OCI-LY3 (cell line): ENCODE measurements at regions not wholly inside any gene's neighbourhood (a gene's known extent, or its start where the extent isn't known, plus 50 kb on each side); places are given as distances from the start of the nearest gene placed in this dataset.

Source experiments
- H2AFZ ChIP-seq: fragments of 200-600, 300-600 bp; shearing (Covaris generic); 2 replicates; pipeline ENCODE4 v1.6.0; 2014; ENCODE audit warnings: antibody characterized with exemption, low read depth, low read length
- H3K27ac ChIP-seq: fragments of 200-600, 300-600 bp; sonication (generic); 2 replicates; pipeline ENCODE4 v1.5.1; 2014; ENCODE audit warnings: mild to moderate bottlenecking, low read length, moderate library complexity, mixed read lengths
- H3K27me3 ChIP-seq: fragments of 200-600, 300-600 bp; sonication (generic); 2 replicates; pipeline ENCODE4 v1.6.1; 2014; ENCODE audit warnings: low read depth, low read length, mixed read lengths
- H3K36me3 ChIP-seq: fragments of 200-600, 300-600 bp; sonication (generic); replicated peaks from 2 replicates; pipeline ENCODE3; 2014; ENCODE audit warnings: low read depth, low read length, mixed read lengths
- H3K4me1 ChIP-seq: fragments of 300-600, 200-600 bp; sonication (generic); 2 replicates; pipeline ENCODE4 v1.6.1; 2014; ENCODE audit warnings: low read length, mixed read lengths
- H3K4me2 ChIP-seq: fragments of 200-600, 300-600 bp; sonication (generic); 2 replicates; pipeline ENCODE4 v1.6.1; 2014; ENCODE audit warnings: low read length, mixed read lengths
- H3K4me3 ChIP-seq: fragments of 300-600, 200-600 bp; sonication (generic); 2 replicates; pipeline ENCODE4 v1.5.1; 2014; ENCODE audit warnings: antibody characterized with exemption, mild to moderate bottlenecking, low read length, moderate library complexity
- H3K79me2 ChIP-seq: fragments of 300-600, 200-600 bp; shearing (Covaris generic); 2 replicates; pipeline ENCODE4 v1.6.1; 2014; ENCODE audit warnings: mild to moderate bottlenecking, low read length, mixed read lengths
- H3K9ac ChIP-seq: fragments of 300-600, 200-600 bp; shearing (Covaris generic); 2 replicates; pipeline ENCODE4 v1.6.0; 2014; ENCODE audit warnings: mild to moderate bottlenecking, low read length, moderate library complexity
- H3K9me3 ChIP-seq: fragments of 200-600, 300-600 bp; shearing (Covaris generic); 2 replicates; pipeline ENCODE4 v1.6.1; 2014; ENCODE audit warnings: low read length, mixed read lengths; ENCODE audit not compliant: insufficient read depth
- H4K20me1 ChIP-seq: fragments of 200-600, 300-600 bp; sonication (generic); 2 replicates; pipeline ENCODE4 v1.6.1; 2016; ENCODE audit warnings: low read length, mixed read lengths; ENCODE audit not compliant: insufficient read depth
- EZH2phosphoT487 ChIP-seq: fragments of 200-600 bp; shearing (Covaris generic); IDR thresholded peaks from 2 replicates; pipeline ENCODE4 v1.6.1; 2018; ENCODE audit warnings: antibody characterized with exemption, mixed run types, low read depth
- TF ChIP-seq, protein P1 (sequence below): fragments of 200-600, 300-600 bp; sonication (generic); IDR thresholded peaks from 2 replicates; pipeline ENCODE4 v1.5.1; 2014; ENCODE audit warnings: antibody characterized with exemption, low read length, low read depth

DNA sequence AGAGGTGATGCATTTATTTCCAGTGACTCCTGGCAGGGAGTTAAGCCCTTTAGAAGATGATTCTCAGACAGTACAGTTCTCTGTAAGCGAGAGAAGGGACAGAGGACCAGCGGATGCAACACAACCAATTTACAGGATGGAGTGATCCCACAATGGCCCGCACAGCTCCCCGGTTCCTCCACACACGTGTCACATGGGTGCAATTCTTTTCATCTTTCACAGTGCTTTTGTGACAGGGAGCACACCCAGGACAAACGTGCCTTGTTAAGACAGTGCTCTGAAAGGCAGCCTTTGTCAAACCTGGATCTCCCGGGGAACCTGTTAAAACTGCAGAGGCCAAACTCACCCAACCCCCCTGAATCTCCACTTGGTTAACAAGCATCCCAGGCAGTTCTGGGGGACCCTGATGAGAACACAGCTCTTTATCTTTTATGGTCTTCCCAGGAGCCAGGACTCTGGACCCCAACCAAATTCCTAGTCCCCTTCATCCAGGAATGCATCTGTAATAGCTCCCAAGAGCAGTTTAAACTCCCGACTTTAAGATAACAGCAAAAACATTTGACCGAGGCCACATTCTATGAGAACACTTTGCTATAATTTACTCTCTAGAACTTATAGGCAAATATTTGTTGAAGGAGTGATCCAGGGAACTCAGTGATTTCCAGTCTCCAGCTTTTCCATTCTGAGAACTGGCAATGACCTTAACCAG lies 134.9 kb upstream of the CDH5 start:
- Histone ChIP-seq H4K20me1 (no peaks in the 10 kb centered on the region), H3K4me2 (no peak overlapping the region), H3K9ac (no peak overlapping the region), H3K36me3 (no peaks in the 10 kb centered on the region), H3K27me3 (peaks cover 19% of the 10 kb centered on the region), H3K4me1 (no peaks in the 10 kb centered on the region), H3K27ac (no peak overlapping the region), H3K4me3 (no peak overlapping the region), H3K79me2 (no peaks in the 10 kb centered on the region), H2AFZ (no peak overlapping the region), H3K9me3 (no peaks in the 10 kb centered on the region)
- TF ChIP-seq EZH2phosphoT487: no peak
- TF ChIP-seq, protein P1, sequence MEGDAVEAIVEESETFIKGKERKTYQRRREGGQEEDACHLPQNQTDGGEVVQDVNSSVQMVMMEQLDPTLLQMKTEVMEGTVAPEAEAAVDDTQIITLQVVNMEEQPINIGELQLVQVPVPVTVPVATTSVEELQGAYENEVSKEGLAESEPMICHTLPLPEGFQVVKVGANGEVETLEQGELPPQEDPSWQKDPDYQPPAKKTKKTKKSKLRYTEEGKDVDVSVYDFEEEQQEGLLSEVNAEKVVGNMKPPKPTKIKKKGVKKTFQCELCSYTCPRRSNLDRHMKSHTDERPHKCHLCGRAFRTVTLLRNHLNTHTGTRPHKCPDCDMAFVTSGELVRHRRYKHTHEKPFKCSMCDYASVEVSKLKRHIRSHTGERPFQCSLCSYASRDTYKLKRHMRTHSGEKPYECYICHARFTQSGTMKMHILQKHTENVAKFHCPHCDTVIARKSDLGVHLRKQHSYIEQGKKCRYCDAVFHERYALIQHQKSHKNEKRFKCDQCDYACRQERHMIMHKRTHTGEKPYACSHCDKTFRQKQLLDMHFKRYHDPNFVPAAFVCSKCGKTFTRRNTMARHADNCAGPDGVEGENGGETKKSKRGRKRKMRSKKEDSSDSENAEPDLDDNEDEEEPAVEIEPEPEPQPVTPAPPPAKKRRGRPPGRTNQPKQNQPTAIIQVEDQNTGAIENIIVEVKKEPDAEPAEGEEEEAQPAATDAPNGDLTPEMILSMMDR: no peak

DNA sequence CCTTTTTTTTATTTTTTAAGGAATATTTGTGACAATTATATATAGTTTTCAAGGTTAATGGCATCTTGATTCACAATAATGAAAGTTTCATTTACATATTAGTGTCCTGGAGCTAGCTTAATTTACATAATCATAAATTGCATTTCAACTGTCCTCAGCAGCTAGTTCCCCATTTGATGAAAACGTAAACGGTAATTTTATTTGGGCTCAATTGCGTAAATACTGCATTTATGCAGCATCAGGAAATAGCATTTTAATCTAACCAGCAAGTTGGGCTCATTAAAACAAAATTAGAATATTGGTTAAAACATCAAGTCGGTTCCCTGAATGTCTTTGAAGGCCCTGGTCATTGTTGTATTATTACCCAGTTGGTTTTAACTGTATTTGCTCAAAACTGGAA lies 136.8 kb upstream of the CDH5 start:
- Histone ChIP-seq H3K4me1 (no peaks in the 10 kb centered on the region), H4K20me1 (no peaks in the 10 kb centered on the region), H3K4me2 (no peak overlapping the region), H3K4me3 (no peak overlapping the region), H3K27ac (no peak overlapping the region), H3K9ac (no peak overlapping the region), H3K27me3 (peaks cover 24% of the 10 kb centered on the region), H2AFZ (no peak overlapping the region), H3K36me3 (no peaks in the 10 kb centered on the region), H3K9me3 (no peaks in the 10 kb centered on the region), H3K79me2 (no peaks in the 10 kb centered on the region)
- TF ChIP-seq EZH2phosphoT487: no peak
- TF ChIP-seq, protein P1: no peak

- TF ChIP-seq, protein P1: no peak
- TF ChIP-seq EZH2phosphoT487: no peak
- H3K4me2 ChIP-seq: no peak overlapping the region
Observed at GRCh38 chr16:66228792-66229191, 137.7 kb upstream of the CDH5 start.

DNA sequence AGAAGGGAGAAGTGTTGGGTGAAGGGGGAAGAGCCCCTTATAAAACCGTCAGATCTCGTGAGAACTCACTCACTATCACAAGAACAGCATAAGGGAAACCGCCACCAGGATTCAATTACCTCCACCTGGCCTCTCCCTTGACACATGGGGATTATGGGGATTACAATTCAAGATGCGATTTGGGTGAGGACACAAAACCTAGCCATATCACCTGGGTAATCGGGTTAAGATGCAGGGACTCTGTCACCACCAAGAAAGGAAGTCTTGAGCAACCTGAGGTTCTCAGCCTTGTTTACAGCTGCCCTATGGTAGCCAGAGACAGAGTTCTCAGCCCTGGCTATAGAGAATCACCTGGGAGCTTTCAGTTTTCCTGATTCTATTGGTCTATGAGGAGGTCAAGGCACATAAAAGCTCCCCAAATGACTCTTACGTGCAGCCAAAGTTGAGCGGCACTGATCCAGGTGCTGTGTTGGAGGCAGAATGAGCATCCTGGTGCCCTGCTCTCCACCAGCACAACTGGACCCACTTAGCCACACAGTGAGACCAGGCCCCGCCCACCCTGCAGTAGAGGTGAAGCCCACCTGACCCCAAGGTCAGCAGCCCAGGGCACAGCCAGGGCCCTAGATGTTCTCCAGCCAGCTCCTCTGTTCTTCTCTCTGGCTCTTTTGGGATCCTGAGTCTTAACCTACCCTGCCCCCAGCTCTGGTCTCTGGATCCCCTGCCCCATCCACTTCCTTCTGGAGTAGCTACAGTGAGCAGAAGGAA lies 138.5 kb upstream of the CDH5 start:
- H3K79me2 ChIP-seq: no peaks in the 10 kb centered on the region
- no peak overlapping the region for H3K27ac ChIP-seq
- H3K9ac ChIP-seq: no peak overlapping the region
- H3K36me3 ChIP-seq: no peaks in the 10 kb centered on the region
- no peak overlapping the region for H3K4me2 ChIP-seq
- no peak overlapping the region for H3K4me3 ChIP-seq
- no peaks in the 10 kb centered on the region for H4K20me1 ChIP-seq
- H3K9me3 ChIP-seq: no peaks in the 10 kb centered on the region
- peaks cover 24% of the 10 kb centered on the region for H3K27me3 ChIP-seq
- H2AFZ ChIP-seq: no peak overlapping the region
- TF ChIP-seq EZH2phosphoT487: no peak
- TF ChIP-seq, protein P1: no peak
- no peaks in the 10 kb centered on the region for H3K4me1 ChIP-seq

More at GRCh38 chr16:66228792-66229191, 137.7 kb upstream of the CDH5 start:
- H3K9me3 ChIP-seq: no peaks in the 10 kb centered on the region
- H3K4me3 ChIP-seq: no peak overlapping the region
- no peaks in the 10 kb centered on the region for H4K20me1 ChIP-seq
- no peaks in the 10 kb centered on the region for H3K79me2 ChIP-seq
- no peaks in the 10 kb centered on the region for H3K4me1 ChIP-seq
- no peaks in the 10 kb centered on the region for H3K36me3 ChIP-seq
- H3K27ac ChIP-seq: no peak overlapping the region
- peaks cover 23% of the 10 kb centered on the region for H3K27me3 ChIP-seq
- H3K9ac ChIP-seq: no peak overlapping the region
- H2AFZ ChIP-seq: no peak overlapping the region
